KG1 (cell line): ENCODE measurements at regions not wholly inside any gene's neighbourhood (a gene's known extent, or its start where the extent isn't known, plus 50 kb on each side); places are given as distances from the start of the nearest gene placed in this dataset.
"Not testable (repeated sequence)": the region's sequence is repeated elsewhere in the genome, so short reads cannot be mapped to it uniquely, and the experiment has no call there.

ENCODE experiments used
- DNase-seq: peaks from one replicate; lab custom pipeline; 2025; lab: John Stamatoyannopoulos, UW

DNA sequence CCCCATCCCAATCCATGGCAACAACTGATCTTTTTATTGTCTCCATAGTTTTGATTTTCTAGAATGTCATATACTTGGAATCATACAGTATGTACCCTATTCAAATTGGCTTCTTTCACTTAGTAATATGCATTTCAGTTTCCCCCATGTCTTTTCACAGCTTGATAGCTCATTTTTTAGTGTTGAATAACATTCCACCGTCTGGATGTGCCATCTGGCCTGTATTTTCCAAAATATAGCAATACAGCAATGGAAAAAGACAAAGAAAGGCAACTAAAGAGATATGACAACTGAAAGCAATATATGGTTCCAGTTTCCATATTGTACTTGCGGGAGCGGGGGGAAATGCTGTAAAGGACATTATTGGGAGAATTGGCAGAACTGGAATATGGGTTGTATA is 166.4 kb upstream of the NT5E start:
- no peak for DNase-seq

DNA sequence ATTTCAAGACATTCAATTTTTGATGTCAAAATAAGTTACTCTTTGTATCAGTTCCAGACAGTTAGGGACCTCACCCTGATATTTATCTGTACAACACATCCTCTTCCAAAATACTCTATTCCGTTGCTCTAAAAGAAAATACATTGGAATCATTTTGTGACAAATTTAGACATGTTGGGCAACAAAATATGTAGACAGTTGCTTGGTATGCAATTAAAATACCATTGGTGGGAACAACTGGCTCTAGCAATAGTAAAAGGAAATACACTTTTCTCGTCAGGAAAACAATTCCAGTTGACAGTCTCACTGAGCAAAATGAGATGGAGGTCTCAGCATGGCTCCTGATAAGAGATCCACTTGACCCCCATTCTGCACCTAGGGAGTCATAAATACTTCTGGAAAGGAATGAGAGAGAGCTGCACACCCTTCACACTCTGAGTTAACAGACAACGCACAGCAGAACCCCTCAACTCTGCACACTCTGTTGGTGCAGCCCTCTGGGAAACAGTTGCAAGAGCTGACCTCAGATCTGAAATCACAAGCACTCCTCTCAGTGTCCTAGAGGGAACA is 171.3 kb upstream of the NT5E start:
- no peak for DNase-seq

DNA sequence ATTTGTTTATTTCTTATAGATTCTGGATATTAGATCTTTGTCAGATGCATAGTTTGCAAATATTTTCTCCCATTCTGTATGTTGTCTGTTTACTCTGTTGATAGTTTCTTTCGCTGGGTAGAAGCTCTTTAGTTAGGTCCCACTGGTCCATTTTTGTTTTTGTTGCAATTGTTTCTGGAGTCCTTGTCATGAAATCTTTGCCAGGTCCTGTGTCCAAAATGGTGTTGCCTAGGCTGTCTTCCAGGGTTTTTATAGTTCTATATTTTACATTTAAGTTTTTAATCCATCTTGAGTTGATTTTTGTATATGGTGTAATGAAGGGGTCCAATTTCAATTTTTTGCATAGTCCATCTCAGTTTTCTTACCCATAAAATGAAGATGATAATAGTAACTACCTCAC is 173.9 kb upstream of the NT5E start:
- not testable (repeated sequence) for DNase-seq

DNA sequence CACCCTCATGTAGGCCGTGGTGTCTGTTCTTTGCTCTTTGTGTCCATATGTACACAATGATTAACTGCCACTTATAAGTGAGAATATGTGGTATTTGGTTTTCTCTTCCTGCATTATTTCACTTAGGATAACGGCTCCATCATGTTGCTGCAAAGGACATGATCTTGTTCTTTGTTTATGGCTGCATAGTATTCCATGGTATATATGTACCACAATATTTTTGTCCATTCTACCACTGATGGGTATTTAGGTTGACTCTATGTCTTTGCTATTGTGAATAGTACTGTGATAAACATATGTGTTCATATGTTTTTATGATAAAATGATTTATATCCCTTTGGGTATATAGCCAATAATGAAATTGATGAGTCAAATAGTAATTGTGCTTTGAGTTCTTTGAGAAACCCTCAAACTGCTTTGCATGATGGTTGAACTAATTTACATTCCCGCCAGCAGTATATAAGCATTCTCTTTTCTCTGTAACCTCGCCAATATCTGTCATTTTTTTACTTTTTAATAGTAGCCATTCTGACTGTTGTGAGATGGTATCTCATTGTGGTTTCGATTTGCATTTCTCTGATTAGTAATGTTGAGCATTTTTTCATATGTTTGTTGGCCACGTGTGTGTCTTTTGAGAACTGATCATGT is 174.4 kb upstream of the NT5E start:
- no peak for DNase-seq

DNA sequence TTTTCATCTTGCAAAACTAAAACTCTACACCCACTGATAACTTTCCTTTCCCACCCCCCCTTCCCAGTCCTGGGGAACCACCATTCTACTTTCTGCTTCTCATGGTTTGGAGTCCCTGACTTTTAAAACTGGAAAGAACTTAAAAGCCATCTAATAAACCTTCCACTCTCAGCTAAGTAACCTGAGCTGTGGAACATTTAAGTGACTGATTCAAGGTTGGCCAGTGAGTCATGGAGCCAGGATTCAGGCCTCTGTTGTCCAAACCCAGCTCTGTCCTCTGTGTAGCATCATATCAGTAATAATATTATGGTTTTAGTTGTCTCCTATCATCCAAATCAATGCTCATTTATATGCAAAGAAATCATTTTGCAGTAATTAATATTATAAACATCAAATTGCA is 176.0 kb upstream of the NT5E start:
- no peak for DNase-seq

DNA sequence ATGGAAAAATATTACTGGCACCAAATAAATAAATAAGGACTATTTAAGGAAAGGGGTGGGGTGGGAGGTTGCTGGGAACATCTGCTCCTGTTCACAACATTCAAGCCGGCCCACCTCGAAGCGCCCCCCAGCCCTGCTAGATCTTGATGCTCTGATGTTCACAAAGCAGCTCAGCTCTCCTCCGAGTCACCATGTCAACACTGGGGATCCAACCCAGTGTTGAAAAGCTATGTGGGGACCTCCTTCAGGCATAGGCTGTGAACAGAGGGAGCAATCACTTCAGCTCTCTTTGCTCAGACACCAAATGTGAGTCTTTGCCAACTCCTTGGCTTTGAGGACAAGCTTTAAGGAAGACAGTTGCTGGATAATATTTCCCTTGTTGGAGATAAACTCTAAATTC is 176.8 kb upstream of the NT5E start:
- DNase-seq, result no peak

DNA sequence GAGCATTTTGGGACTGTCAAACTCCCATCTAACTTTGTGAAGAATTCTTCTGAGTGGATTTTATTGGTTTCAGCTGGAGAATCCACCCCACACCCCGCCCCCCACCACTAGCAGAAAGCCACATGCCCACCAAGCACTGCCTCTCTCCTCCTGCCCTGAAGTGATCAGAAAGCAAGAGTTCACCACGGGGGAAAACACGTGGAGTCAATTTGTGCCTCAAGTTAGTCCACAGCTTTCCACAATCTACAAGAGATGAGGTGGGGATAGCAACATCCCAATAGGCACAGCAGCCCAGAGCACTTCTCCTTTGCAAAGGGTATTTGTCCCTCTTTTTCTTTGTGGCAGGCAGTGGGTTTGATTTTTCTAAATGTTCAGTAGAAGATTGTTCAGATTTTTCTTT is 177.3 kb upstream of the NT5E start:
- no peak for DNase-seq

DNA sequence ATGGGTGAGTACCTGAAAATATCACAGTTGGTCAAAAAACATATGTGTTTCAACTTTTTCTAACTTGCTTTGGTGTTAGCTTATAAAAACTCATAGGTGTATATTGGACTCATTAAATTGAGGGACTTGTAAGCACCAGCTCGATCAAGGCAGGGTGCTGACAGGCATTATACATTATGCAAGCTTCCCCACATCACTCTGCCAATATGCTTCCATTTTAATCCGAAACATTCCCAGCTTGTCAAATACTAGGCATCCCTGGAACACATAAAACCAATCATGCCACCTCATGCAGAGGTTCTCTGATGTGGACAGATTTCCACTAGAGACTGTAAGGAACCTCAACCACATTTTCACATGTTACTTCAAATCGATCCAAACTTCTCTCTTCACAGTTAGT is 187.3 kb upstream of the NT5E start:
- no peak for DNase-seq

DNA sequence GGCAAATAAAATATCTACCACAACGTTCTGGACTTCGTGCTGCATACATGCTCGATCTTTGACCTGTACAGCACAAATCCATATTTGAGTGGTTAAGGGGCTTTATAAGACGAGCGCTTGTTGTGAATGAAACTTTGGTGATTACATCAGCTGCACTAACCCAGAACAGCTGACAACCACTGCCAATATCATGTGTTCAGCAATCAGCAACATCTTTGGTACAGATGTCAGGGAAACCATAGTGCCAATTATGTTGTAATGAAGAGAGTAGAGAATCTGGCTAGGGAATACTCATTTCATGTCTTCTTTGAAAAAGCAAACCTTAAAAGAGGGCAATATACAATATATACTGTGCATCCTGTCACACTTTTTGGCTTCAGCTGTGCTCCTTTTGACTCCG is 188.6 kb upstream of the NT5E start:
- no peak for DNase-seq

DNA sequence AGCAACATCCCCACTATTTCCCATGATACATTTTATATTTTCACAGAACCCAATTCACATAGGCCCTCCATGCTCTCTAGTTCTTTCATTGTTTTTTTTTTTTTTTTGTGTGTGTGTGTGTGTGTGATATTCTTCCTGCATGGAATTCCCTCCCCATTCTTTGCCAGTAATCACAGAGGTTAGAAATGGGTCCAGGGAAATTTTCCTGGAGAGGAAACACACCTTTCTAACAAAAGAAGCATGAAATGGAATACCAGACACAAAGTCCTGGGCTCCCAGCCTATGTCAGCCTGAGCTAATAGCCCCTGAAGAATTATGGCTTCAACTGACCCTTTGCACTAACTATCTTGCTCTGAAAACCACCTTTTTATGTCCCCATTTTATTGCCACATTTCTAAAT is 194.2 kb upstream of the NT5E start:
- DNase-seq, result no peak

DNA sequence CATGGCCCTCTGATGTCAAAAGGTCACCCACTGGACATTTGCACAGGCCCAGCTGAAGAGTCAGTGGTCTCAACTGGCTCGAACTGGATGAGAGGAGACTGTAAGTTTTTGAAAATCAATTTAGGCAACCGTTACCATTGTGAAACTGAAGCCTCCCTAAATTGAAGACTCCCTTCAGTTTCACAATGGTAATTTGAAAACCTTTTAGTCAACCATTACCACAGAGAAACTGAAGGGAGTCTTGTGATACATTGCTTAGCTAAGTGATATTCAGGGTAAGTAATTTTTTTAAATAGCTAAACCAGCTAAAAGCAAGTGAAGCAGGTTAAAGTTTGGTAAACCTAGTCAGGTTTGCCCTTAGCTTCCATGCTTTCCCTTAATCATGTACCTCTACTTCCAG is 197.3 kb upstream of the NT5E start:
- DNase-seq, result no peak

DNA sequence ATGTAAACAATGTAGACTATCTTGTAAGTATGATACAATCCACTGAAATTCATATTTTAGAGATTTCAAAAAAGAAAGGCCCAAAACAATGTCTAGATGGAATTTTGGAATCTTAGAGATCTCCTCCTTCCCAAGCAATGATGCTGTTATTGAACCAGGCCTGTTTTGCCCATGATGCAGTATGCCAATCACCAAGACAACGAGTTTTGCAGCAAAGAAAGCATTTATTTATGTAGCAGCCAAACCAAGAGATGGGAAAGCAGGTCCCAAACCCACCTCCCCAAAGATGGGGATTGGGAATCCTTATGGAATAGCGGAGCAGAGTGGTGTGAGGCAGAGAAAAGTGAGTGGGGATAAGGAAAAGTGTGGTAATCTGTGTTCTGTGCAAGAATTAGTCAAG is 197.8 kb upstream of the NT5E start:
- no peak for DNase-seq

DNA sequence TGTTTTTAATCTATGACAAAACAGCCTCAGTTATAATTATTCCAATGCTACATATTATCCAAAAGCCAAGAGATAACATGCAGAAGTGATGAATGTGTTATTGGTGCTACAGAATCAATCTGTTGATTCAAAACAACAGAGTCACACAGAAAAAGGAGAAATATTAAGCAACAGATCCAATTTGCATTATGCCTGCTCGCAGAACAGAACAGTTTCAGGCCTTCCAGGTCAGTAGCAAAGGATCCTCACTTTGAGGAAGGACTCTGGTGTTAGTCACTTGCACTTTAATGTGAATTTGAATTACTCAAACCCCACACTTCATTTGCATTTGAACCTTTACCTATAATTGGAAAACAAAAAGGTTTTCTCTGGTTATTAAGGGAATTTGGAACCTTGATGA is 198.6 kb upstream of the NT5E start:
- no peak for DNase-seq

DNA sequence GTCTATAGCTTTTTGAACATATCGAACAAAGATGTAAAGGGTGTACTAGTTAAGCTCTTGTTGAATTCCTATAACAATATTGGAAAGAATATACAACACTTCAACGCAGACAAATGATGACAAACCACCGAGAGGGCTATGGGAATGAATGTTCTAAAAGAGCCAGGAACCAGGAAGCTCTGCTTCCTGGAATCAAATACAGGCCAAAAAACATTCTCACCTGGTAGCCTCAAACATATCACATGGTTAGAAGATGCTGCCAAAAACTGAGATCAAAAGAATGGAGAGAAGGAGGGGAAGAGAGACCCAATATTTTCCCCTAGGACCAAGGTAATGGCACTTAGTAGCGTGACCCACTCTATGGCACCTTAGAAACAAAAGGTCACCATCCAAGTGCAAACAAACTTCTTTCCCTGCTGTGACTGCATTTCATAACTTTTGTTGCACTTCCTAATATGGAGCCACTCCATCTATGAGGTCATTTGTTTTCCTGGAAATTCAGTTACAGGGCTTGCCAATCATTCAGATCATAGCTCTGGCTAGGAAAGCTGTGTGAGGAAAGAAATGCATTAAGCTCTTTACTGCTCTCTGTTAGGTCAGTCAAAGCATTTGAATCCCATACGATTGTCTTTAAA is 199.2 kb upstream of the NT5E start:
- DNase-seq, result no peak

DNA sequence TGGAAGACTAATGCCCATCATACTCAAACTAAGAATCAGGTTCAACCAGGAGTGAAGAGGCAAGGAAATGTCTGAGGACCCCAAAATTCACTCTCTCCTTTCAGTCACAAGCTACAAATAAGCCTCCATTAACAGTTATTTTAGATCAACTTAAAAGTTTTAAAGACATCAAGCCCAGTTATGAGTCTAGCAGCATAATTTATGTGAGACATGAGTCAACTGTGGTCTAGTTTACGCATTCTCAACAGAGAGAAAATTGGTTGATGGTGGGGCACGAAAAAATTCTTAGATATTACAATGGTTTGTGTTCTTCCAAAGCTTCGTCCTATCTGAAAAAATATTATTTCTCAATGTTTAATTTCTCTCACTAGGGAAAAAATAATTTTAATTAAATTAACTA is 204.9 kb upstream of the NT5E start:
- DNase-seq, result no peak

DNA sequence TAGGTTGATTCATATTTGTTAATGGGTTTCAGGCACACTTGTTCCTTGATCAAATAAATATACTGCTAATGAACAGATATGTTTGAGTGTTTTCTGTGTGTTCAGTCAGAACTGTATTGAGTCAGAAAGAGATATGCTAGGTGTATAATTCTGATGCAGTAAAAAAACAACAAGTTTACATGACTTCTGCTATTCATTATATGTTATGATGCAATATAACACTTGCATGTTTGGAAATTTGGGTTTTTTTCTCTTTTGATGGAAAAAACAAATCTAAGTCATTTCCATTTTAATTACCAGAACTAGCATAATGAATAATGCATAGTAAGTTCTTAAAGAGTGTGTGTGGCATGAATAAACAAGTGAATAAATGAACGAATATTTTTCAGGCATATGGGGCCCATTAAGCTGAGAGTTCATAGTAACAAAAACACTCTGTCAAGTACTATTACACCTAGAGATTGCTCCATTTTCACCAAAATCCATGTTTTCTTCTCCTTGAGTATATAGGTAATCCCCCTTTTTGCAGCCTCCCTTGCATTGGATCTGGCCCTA is 208.3 kb upstream of the NT5E start:
- no peak for DNase-seq

DNA sequence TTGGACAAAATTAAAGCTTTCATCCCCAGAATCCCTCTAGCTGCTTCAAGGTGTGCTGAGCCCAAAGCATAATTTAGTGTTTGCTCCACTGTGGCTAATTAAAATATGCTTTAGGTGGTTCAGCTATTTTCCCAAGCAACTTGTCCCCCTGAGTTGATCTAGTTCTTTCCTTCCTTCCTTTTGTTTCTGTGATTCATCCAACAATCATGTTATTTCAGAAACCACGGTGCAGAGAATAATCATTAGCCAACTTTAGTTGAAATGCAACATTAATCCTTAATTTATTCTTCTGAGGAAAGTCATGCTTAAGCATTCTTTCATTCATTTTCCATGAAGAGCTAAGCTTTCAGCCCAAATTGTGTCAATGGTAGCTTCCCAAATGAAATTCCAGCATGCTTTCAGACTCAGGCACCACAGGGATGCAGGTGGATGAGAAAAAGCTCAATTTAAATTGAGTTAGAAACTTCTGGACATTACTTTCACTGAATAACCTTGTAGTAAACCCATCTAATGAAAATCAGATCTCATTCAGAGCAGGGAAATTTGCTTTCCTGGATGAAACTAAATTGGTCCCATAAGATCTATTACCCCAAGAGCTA is 209.0 kb upstream of the NT5E start:
- no peak for DNase-seq

DNA sequence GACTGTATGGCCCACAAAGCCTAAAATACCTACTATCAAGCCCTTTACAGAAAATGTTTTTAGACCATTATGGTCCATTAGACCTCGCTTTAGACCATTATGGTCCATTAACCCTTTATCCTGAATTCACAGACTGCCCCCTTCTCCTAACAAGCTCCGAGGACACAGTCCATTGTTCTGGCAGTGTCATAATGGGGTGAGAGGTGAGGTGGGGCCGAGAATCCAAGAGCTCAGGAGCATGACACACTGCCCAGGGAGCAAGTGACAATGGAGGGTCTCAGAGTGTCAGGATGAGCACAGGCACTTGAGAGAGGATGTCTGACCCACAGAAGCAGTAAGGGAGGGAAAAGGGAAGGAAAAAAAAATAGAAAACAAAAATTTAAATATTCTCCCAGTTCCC is 212.4 kb upstream of the NT5E start:
- DNase-seq, result no peak

DNA sequence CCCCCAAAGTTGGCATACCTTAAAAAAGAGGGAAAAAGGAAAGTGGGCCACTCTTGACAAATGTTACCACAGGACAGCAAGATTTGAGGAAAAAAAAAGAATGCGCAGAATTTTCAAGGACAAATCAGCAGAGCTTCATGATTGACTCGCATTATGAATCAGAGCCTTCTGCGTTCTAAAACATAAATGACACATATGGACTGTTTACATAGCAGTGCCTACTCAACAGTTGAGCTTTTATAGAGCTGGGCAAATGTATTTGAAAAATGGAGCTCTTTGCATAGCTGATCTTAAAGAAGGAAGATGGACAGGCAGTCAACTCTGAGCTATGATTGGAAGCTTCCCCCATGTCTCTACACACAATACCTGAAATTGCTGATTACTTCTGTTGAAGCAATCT is 213.2 kb upstream of the NT5E start:
- DNase-seq, result no peak

DNA sequence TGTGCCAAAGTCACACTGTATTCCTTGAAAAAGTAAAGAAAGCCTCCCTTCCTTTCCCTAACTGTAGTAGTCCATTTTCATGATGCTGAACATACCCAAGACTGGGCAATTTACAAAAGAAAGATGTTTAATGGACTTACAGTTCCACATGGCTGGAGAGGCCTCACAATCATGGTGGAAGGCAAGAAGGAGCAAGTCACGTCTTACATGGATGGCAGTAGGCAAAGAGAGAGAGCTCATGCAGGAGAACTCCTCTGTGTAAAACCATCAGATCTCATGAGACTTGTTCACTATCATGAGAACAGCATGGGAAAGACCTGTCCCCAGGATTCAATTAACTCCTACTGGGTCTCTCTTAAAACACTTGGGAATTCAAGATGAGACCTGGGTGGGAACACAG is 222.5 kb upstream of the NT5E start:
- not testable (repeated sequence) for DNase-seq

DNA sequence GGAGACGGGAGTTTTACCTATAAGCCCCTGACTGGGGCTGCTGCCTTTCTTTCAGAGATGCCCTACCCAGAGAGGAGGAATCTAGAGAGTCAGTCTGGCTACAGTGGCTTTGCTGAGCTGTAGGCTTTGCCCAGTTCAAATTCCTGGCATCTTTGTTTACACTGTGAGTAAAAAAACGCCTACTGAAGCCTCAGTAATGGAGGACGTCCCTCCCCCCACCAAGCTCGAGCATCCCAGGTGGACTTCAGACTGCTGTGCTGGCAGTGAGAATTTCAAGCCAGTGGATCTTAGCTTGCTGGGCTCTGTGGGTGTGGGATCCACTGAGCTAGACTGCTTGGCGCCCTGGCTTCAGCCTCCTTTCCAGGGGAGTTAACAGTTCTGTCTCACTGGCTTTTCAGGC is 237.1 kb upstream of the NT5E start:
- DNase-seq, result not testable (repeated sequence)

DNA sequence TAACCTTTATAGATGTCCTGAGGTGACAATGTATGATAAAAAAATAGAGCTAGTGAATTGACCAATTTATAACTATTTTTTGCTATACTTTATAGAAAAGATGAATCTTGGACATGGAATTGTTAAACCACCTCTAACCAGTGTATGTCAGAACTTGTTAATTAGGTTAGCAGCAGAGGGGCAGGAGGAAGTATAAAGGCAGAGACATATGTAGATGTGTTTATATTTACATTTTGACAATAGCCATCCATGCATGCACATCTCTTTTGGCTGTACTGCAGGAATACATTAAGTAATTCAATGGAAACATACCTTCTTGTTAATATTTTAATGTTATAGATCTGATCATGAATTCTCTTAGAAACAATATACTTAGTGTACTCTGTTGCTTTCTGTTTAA is 254.6 kb upstream of the NT5E start:
- DNase-seq, result no peak

DNA sequence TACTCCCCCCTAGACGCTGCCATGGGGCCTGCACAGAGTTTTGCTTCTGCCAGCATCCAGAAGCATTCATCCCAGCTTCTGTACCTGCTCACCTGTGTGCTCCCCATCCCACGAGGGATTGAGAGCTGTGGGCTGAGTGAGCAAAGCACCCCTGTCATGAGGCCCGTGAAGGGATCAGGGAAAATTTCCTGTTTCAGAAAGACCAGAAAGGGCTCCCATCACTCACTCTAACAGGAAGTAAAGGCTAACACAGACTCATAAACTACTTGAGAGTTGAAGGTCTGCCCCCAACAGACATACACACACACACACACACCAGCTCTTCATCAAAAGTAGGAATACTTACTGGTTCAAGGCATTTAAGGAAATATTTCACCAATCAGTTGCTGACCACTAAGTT is 256.5 kb upstream of the NT5E start:
- no peak for DNase-seq
